ENCODE measurements at regions not wholly inside any gene's neighbourhood (a gene's known extent, or its start where the extent isn't known, plus 50 kb on each side); places are given as distances from the start of the nearest gene placed in this dataset.

GRCh38 chr5:93289942-93290341, 291.1 kb downstream of the NR2F1-AS1 start:
- Histone ChIP-seq H3K9me3 (ENCODE audit: control insufficient read depth, insufficient read depth, low read length) (no peaks in the 10 kb centered on the region; the same call in 1 of the 2 replicates), H3K27ac (ENCODE audit: low read depth, low read length) (no peak overlapping the region), H3K4me3 (ENCODE audit: low read length) (no peak overlapping the region), H3F3A (ENCODE audit: control insufficient read depth, insufficient read depth) (no peaks in the 10 kb centered on the region), H3K9me2 (replicated peaks; ENCODE audit: control insufficient read depth, low read length) (no peaks in the 10 kb centered on the region), H3K79me2 (ENCODE audit: control insufficient read depth, low read length) (no peaks in the 10 kb centered on the region), H3K4me2 (ENCODE audit: low read length) (no peak overlapping the region), H4K20me1 (ENCODE audit: control insufficient read depth, insufficient read depth, low read depth, low read length) (no peaks in the 10 kb centered on the region), H3K27me3 (ENCODE audit: control insufficient read depth, low read length) (no peaks in the 10 kb centered on the region), H3K4me1 (ENCODE audit: control insufficient read depth, low read length) (no peaks in the 10 kb centered on the region), H3K36me3 (ENCODE audit: control insufficient read depth, low read length) (no peaks in the 10 kb centered on the region)
- TF ChIP-seq EZH2phosphoT487 (IDR thresholded peaks at IDR 0.05; ENCODE audit: borderline replicate concordance, low read length), result no peak

- H3K9me3 ChIP-seq (ENCODE audit: control insufficient read depth, insufficient read depth, low read length), result no peaks in the 10 kb centered on the region
- no peaks in the 10 kb centered on the region for H3F3A ChIP-seq (ENCODE audit: control insufficient read depth, insufficient read depth)
- no peaks in the 10 kb centered on the region for H3K36me3 ChIP-seq (ENCODE audit: control insufficient read depth, low read length)
- H3K9me2 ChIP-seq (replicated peaks; ENCODE audit: control insufficient read depth, low read length), result no peaks in the 10 kb centered on the region
- H3K27me3 ChIP-seq (ENCODE audit: control insufficient read depth, low read length), result no peaks in the 10 kb centered on the region
- H3K4me2 ChIP-seq (ENCODE audit: low read length), result no peak overlapping the region
- H3K79me2 ChIP-seq (ENCODE audit: control insufficient read depth, low read length), result no peaks in the 10 kb centered on the region
- no peaks in the 10 kb centered on the region for H4K20me1 ChIP-seq (ENCODE audit: control insufficient read depth, insufficient read depth, low read depth, low read length)
- no peak overlapping the region for H3K27ac ChIP-seq (ENCODE audit: low read depth, low read length)
- TF ChIP-seq EZH2phosphoT487 (IDR thresholded peaks at IDR 0.05; ENCODE audit: borderline replicate concordance, low read length), result no peak
- TF ChIP-seq CTCF (IDR thresholded peaks at IDR 0.05; ENCODE audit: low read depth, low read length, poor library complexity, severe bottlenecking), result no peak
- no peak overlapping the region for H3K4me3 ChIP-seq (ENCODE audit: low read length)
- H3K4me1 ChIP-seq (ENCODE audit: control insufficient read depth, low read length), result no peaks in the 10 kb centered on the region
These were observed 295.6 kb downstream of the NR2F1-AS1 start for GRCh38 chr5:93285461-93285860.

- Histone ChIP-seq H3K4me1 (ENCODE audit: control insufficient read depth, low read length) (no peaks in the 10 kb centered on the region), H3K27ac (ENCODE audit: low read depth, low read length) (no peak overlapping the region), H3K4me2 (ENCODE audit: low read length) (no peak overlapping the region), H3K27me3 (ENCODE audit: control insufficient read depth, low read length) (no peaks in the 10 kb centered on the region), H3K9me2 (replicated peaks; ENCODE audit: control insufficient read depth, low read length) (no peaks in the 10 kb centered on the region), H3K9me3 (ENCODE audit: control insufficient read depth, insufficient read depth, low read length) (no peaks in the 10 kb centered on the region), H3K36me3 (ENCODE audit: control insufficient read depth, low read length) (no peaks in the 10 kb centered on the region), H4K20me1 (ENCODE audit: control insufficient read depth, insufficient read depth, low read depth, low read length) (no peaks in the 10 kb centered on the region), H3K4me3 (ENCODE audit: low read length) (no peak overlapping the region), H3F3A (ENCODE audit: control insufficient read depth, insufficient read depth) (no peaks in the 10 kb centered on the region), H3K79me2 (ENCODE audit: control insufficient read depth, low read length) (no peaks in the 10 kb centered on the region)
- no peak for TF ChIP-seq EZH2phosphoT487 (IDR thresholded peaks at IDR 0.05; ENCODE audit: borderline replicate concordance, low read length)
- no peak for TF ChIP-seq CTCF (IDR thresholded peaks at IDR 0.05; ENCODE audit: low read depth, low read length, poor library complexity, severe bottlenecking)
These were observed 298.8 kb downstream of the NR2F1-AS1 start for GRCh38 chr5:93281980-93282772.

GRCh38 chr5:93280518-93280917, 300.5 kb downstream of the NR2F1-AS1 start:
- Histone ChIP-seq H3K4me1 (ENCODE audit: control insufficient read depth, low read length) (no peaks in the 10 kb centered on the region), H3K4me2 (ENCODE audit: low read length) (no peak overlapping the region), H3K27ac (ENCODE audit: low read depth, low read length) (no peak overlapping the region), H3K27me3 (ENCODE audit: control insufficient read depth, low read length) (no peaks in the 10 kb centered on the region), H4K20me1 (ENCODE audit: control insufficient read depth, insufficient read depth, low read depth, low read length) (no peaks in the 10 kb centered on the region), H3F3A (ENCODE audit: control insufficient read depth, insufficient read depth) (no peaks in the 10 kb centered on the region), H3K9me2 (replicated peaks; ENCODE audit: control insufficient read depth, low read length) (no peaks in the 10 kb centered on the region), H3K79me2 (ENCODE audit: control insufficient read depth, low read length) (no peaks in the 10 kb centered on the region), H3K36me3 (ENCODE audit: control insufficient read depth, low read length) (no peaks in the 10 kb centered on the region), H3K4me3 (ENCODE audit: low read length) (no peak overlapping the region), H3K9me3 (ENCODE audit: control insufficient read depth, insufficient read depth, low read length) (no peaks in the 10 kb centered on the region)
- TF ChIP-seq CTCF (IDR thresholded peaks at IDR 0.05; ENCODE audit: low read depth, low read length, poor library complexity, severe bottlenecking), result no peak
- no peak for TF ChIP-seq EZH2phosphoT487 (IDR thresholded peaks at IDR 0.05; ENCODE audit: borderline replicate concordance, low read length)

Measured in DOHH2 (cell line).